ENCODE measurements at regions not wholly inside any gene's neighbourhood (a gene's known extent, or its start where the extent isn't known, plus 50 kb on each side); places are given as distances from the start of the nearest gene placed in this dataset.

DNA sequence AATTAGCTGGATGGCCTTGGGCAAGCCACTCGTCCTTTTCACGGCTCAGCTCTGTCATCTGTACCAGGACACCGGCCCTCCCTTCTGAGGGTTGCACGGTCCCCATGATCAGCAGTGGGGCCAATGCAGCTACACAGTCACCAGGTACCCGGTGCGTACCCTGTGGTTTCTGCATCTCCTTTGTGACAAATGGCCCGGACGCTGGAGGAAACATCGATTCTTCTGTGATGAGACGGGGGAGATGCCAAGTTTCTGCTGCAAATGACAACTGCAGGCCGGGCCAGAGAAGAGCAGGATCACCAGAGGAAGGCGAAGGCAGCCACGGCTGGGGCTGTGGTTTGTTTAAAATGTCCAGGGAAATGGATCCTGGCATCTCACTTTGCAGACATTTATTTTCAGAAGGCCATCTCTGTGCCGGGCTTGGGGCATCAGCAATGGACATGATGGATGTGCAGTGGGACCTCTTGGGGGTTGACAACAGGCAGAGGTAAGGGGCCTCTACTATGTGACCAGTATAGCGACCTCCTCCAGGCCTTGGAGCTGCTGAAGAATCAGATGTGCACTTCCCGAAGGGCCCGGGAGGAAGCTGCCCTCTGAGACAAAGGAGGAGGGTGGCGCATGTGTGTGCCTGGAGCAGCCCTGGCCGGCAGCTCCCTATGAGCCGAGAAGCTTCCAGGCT, 221.9 kb upstream of the C1orf174 start:
- TF ChIP-seq NFIC (IDR thresholded peaks at IDR 0.05) (no peak), EP300 (IDR thresholded peaks at IDR 0.05; ENCODE audit: borderline replicate concordance) (no peak), EGR1 (IDR thresholded peaks at IDR 0.05) (no peak), FOXM1 (IDR thresholded peaks at IDR 0.05; ENCODE audit: borderline replicate concordance, low read depth) (no peak), CREB1 (IDR thresholded peaks at IDR 0.05; ENCODE audit: low read depth) (no peak), TEAD4 (IDR thresholded peaks at IDR 0.05) (no peak)
- TF ChIP-seq, protein P1, sequence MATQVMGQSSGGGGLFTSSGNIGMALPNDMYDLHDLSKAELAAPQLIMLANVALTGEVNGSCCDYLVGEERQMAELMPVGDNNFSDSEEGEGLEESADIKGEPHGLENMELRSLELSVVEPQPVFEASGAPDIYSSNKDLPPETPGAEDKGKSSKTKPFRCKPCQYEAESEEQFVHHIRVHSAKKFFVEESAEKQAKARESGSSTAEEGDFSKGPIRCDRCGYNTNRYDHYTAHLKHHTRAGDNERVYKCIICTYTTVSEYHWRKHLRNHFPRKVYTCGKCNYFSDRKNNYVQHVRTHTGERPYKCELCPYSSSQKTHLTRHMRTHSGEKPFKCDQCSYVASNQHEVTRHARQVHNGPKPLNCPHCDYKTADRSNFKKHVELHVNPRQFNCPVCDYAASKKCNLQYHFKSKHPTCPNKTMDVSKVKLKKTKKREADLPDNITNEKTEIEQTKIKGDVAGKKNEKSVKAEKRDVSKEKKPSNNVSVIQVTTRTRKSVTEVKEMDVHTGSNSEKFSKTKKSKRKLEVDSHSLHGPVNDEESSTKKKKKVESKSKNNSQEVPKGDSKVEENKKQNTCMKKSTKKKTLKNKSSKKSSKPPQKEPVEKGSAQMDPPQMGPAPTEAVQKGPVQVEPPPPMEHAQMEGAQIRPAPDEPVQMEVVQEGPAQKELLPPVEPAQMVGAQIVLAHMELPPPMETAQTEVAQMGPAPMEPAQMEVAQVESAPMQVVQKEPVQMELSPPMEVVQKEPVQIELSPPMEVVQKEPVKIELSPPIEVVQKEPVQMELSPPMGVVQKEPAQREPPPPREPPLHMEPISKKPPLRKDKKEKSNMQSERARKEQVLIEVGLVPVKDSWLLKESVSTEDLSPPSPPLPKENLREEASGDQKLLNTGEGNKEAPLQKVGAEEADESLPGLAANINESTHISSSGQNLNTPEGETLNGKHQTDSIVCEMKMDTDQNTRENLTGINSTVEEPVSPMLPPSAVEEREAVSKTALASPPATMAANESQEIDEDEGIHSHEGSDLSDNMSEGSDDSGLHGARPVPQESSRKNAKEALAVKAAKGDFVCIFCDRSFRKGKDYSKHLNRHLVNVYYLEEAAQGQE (IDR thresholded peaks at IDR 0.05; ENCODE audit: low read depth): no peak

DNA sequence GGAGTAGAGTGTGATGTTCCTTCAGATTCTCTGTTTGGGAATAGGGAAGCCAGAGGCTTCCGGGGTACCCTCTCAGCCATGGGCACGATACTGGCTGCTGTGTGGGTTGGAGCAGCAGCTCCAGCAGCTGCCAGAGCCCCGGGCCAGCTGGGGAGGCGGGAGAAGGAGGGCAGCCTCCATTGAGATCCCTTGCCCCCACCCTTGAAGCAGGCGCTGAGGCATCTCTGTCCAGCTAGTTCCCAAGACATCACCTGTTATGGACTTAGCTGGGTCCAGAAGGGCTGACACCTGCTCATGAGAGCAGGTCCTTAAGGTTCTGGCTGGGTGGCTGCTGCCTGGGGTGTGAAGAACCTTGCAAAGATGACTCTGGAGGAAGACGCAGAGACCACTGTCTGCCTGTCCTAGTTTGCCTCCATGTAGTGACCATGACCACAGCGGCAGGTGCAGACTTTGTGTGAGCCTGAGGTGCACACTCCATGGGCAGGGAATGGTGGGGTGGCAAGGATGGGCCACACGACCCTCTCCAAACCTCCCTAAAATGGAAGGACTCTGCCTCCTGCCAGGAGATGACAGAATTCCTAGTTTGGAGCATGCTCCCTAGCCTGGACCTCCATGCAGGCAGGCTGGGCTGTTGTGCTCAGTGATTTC, 222.6 kb upstream of the C1orf174 start:
- TF ChIP-seq, protein P2, sequence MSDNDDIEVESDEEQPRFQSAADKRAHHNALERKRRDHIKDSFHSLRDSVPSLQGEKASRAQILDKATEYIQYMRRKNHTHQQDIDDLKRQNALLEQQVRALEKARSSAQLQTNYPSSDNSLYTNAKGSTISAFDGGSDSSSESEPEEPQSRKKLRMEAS (IDR thresholded peaks at IDR 0.05): no peak
- no peak for TF ChIP-seq YY1 (IDR thresholded peaks at IDR 0.05; ENCODE audit: low read depth)
- TF ChIP-seq NFIC (IDR thresholded peaks at IDR 0.05): no peak
- TF ChIP-seq CEBPB (IDR thresholded peaks at IDR 0.05): no peak
- no peak for TF ChIP-seq EGR1 (IDR thresholded peaks at IDR 0.05)
- no peak for TF ChIP-seq TEAD4 (IDR thresholded peaks at IDR 0.05)
- TF ChIP-seq EP300 (IDR thresholded peaks at IDR 0.05; ENCODE audit: borderline replicate concordance): no peak
- TF ChIP-seq TAF1 (IDR thresholded peaks at IDR 0.05; ENCODE audit: low read depth): no peak
- TF ChIP-seq, protein P3, sequence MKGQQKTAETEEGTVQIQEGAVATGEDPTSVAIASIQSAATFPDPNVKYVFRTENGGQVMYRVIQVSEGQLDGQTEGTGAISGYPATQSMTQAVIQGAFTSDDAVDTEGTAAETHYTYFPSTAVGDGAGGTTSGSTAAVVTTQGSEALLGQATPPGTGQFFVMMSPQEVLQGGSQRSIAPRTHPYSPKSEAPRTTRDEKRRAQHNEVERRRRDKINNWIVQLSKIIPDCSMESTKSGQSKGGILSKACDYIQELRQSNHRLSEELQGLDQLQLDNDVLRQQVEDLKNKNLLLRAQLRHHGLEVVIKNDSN (IDR thresholded peaks at IDR 0.05): no peak
- TF ChIP-seq, protein P1 (IDR thresholded peaks at IDR 0.05; ENCODE audit: low read depth): no peak
- TF ChIP-seq CREB1 (IDR thresholded peaks at IDR 0.05; ENCODE audit: low read depth): no peak
- no peak for TF ChIP-seq FOXM1 (IDR thresholded peaks at IDR 0.05; ENCODE audit: borderline replicate concordance, low read depth)
- no peak for TF ChIP-seq RAD21 (IDR thresholded peaks at IDR 0.05; ENCODE audit: low read depth)
- no peak for TF ChIP-seq ZBTB7A (IDR thresholded peaks at IDR 0.05; ENCODE audit: low read depth)
- no peak for TF ChIP-seq TCF12 (IDR thresholded peaks at IDR 0.05; ENCODE audit: low read depth)

DNA sequence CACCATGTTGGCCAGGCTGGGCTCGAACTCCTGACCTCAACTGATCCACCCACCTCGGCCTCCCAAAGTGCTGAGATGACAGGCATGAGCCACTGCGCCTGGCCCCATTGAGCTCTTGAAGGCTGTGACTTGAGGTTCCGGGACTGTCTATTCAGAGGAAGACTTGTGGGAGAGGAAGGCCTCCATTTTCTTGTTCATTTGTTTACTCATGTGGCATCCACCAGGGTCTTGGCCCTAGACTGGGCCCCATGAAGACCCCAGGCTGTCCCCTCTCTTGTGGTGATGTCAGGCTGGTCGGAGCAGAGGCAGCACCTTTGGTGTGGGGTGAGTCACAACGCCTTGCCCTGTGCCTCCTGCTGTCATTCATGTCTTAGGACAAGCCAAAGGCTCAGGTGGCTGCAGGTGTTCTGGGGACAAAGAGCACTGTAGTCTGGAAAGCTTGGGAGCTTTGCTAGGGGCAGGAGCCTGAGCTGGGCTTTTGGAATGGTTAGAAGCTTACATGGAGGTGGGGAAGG, 224.6 kb upstream of the C1orf174 start:
- TF ChIP-seq NFIC (IDR thresholded peaks at IDR 0.05): no peak

DNA sequence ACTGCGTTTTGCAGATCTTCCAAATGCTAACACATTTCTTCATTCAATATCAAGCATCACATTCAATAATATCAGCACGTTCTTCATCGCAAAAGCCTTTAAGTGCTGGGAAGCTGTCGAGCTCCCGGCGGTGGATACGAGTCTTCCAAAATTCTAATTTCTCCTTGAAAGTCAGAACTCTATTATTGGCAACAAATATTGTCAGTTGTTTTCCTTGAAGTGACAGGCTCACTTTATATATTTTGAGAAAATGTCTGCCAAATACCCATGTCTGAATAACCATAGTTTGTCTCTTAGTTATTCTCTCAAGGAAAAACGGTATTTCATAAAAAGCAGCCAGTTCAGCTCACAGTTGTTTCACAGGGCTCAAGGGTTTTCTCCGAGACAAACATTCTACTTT, 226.2 kb upstream of the C1orf174 start:
- TF ChIP-seq EP300 (IDR thresholded peaks at IDR 0.05; ENCODE audit: borderline replicate concordance) (no peak), TCF12 (IDR thresholded peaks at IDR 0.05; ENCODE audit: low read depth) (no peak), RAD21 (IDR thresholded peaks at IDR 0.05; ENCODE audit: low read depth) (no peak), EGR1 (IDR thresholded peaks at IDR 0.05) (no peak), YY1 (IDR thresholded peaks at IDR 0.05; ENCODE audit: low read depth) (no peak), ZBTB7A (IDR thresholded peaks at IDR 0.05; ENCODE audit: low read depth) (no peak), CREB1 (IDR thresholded peaks at IDR 0.05; ENCODE audit: low read depth) (no peak), TAF1 (IDR thresholded peaks at IDR 0.05; ENCODE audit: low read depth) (no peak), CEBPB (IDR thresholded peaks at IDR 0.05) (no peak), FOXM1 (IDR thresholded peaks at IDR 0.05; ENCODE audit: borderline replicate concordance, low read depth) (no peak)
- TF ChIP-seq, protein P2 (IDR thresholded peaks at IDR 0.05): no peak
- TF ChIP-seq, protein P3 (IDR thresholded peaks at IDR 0.05): no peak
- TF ChIP-seq, protein P1 (IDR thresholded peaks at IDR 0.05; ENCODE audit: low read depth): no peak

All from Ishikawa (cell line).